Fibroblast of villous mesenchyme (primary cell): ENCODE measurements at regions not wholly inside any gene's neighbourhood (a gene's known extent, or its start where the extent isn't known, plus 50 kb on each side); places are given as distances from the start of the nearest gene placed in this dataset.

Experiments
- DNase-seq: peaks from one replicate; pipeline ENCODE4 v3.0.0-alpha.2; 2010; ENCODE audit warnings: low read depth
- H3K4me3 ChIP-seq: 2 replicates; pipeline ENCODE4 v1.5.1; 2011; ENCODE audit warnings: low read depth, mild to moderate bottlenecking, low read length
- CTCF ChIP-seq: IDR thresholded peaks from 2 replicates; pipeline ENCODE4 v1.5.1; 2012; ENCODE audit warnings: low read depth, mild to moderate bottlenecking, low read length; ENCODE audit not compliant: insufficient read depth

GRCh38 chr4:53783208-53783859, 192.0 kb upstream of the LNX1 start:
- DNase-seq: no peak
- no peak overlapping the region for H3K4me3 ChIP-seq
- no peak for TF ChIP-seq CTCF

- peak; percentile 60 for DNase-seq
- TF ChIP-seq CTCF: no peak
Measured at GRCh38 chr4:53782458-53782845, 191.2 kb upstream of the LNX1 start.

GRCh38 chr4:53781629-53782457, 190.6 kb upstream of the LNX1 start:
- TF ChIP-seq CTCF: no peak
- H3K4me3 ChIP-seq: peak overlapping the region; percentile 20
- peak; percentile 47 for DNase-seq

More at GRCh38 chr4:53782458-53782845, 191.2 kb upstream of the LNX1 start:
- peak overlapping the region; percentile 20 for H3K4me3 ChIP-seq

- no peak for TF ChIP-seq CTCF
- peak; percentile 21 for DNase-seq
- H3K4me3 ChIP-seq: peak overlapping the region; percentile 20
Measured at GRCh38 chr4:53780736-53781400, 189.6 kb upstream of the LNX1 start.

GRCh38 chr4:53779025-53779424, 187.7 kb upstream of the LNX1 start:
- TF ChIP-seq CTCF: no peak
- peak; percentile 21 for DNase-seq
- H3K4me3 ChIP-seq: no peak overlapping the region

- no peak for TF ChIP-seq CTCF
- DNase-seq: no peak
Measured at GRCh38 chr4:53778155-53778554, 186.9 kb upstream of the LNX1 start.

More at GRCh38 chr4:53778155-53778554, 186.9 kb upstream of the LNX1 start:
- no peak overlapping the region for H3K4me3 ChIP-seq
